ENCODE measurements at regions not wholly inside any gene's neighbourhood (a gene's known extent, or its start where the extent isn't known, plus 50 kb on each side); places are given as distances from the start of the nearest gene placed in this dataset.
A peak's percentile ranks its signal among the peaks of the same experiment; 100 is the strongest.

- peak overlapping the region; percentile 96; the same call in 1 of the 2 replicates for H3K4me2 ChIP-seq (ENCODE audit: low read depth, low read length)
- H3K4me3 ChIP-seq (ENCODE audit: low read length) = no peak overlapping the region
- H2AFZ ChIP-seq (ENCODE audit: low read length) = no peak overlapping the region
- H3K79me2 ChIP-seq (ENCODE audit: low read length) = no peaks in the 10 kb centered on the region
- peak overlapping the region; percentile 37; the same call in 1 of the 2 replicates for H3K9ac ChIP-seq (ENCODE audit: low read length)
- no peaks in the 10 kb centered on the region for H3K9me2 ChIP-seq (replicated peaks; ENCODE audit: insufficient read depth, low read length)
- peaks cover 69% of the 10 kb centered on the region for H3K4me1 ChIP-seq (ENCODE audit: low read length)
- TF ChIP-seq EZH2 (optimal IDR thresholded peaks at IDR 0.05; ENCODE audit: low read depth, low read length) (no peak), EZH2phosphoT487 (IDR thresholded peaks at IDR 0.05; ENCODE audit: low read length) (no peak), CTCF (IDR thresholded peaks at IDR 0.05; ENCODE audit: low read length) (no peak)
- H3K9me3 ChIP-seq (replicated peaks; ENCODE audit: insufficient read depth, low read length) = no peaks in the 10 kb centered on the region
- H3K27ac ChIP-seq (ENCODE audit: low read length) = peak overlapping the region; percentile 94
- H4K20me1 ChIP-seq (ENCODE audit: insufficient read depth, low read length) = no peaks in the 10 kb centered on the region
- H3K36me3 ChIP-seq (replicated peaks; ENCODE audit: insufficient read depth, low read length) = no peaks in the 10 kb centered on the region
- peaks cover 43% of the 10 kb centered on the region for H3F3A ChIP-seq (ENCODE audit: insufficient read depth, low read length)
- DNase-seq = peak; percentile 40
- no peaks in the 10 kb centered on the region for H3K27me3 ChIP-seq (replicated peaks; ENCODE audit: insufficient read depth, low read length)
Observed at GRCh38 chr1:23614032-23614660, 54.8 kb upstream of the ID3 start.

GRCh38 chr1:23613191-23614031, 54.1 kb upstream of the ID3 start:
- peak; percentile 75 for DNase-seq
- no peaks in the 10 kb centered on the region for H3K36me3 ChIP-seq (replicated peaks; ENCODE audit: insufficient read depth, low read length)
- no peaks in the 10 kb centered on the region for H4K20me1 ChIP-seq (ENCODE audit: insufficient read depth, low read length)
- peak overlapping the region; percentile 96 for H3K4me2 ChIP-seq (ENCODE audit: low read depth, low read length)
- H3K4me3 ChIP-seq (ENCODE audit: low read length) = peak overlapping the region; percentile 42; the same call in 1 of the 2 replicates
- peaks cover 62% of the 10 kb centered on the region for H3K4me1 ChIP-seq (ENCODE audit: low read length)
- TF ChIP-seq CTCF (IDR thresholded peaks at IDR 0.05; ENCODE audit: low read length) (peak; percentile 13; the same call in 1 of the 2 replicates), EZH2 (optimal IDR thresholded peaks at IDR 0.05; ENCODE audit: low read depth, low read length) (no peak), EZH2phosphoT487 (IDR thresholded peaks at IDR 0.05; ENCODE audit: low read length) (no peak)
- H3K9ac ChIP-seq (ENCODE audit: low read length) = peak overlapping the region; percentile 37
- peak overlapping the region; percentile 94 for H3K27ac ChIP-seq (ENCODE audit: low read length)
- H3F3A ChIP-seq (ENCODE audit: insufficient read depth, low read length) = peaks cover 38% of the 10 kb centered on the region
- H3K9me3 ChIP-seq (replicated peaks; ENCODE audit: insufficient read depth, low read length) = no peaks in the 10 kb centered on the region
- H3K27me3 ChIP-seq (replicated peaks; ENCODE audit: insufficient read depth, low read length) = no peaks in the 10 kb centered on the region
- peak overlapping the region; percentile 34 for H2AFZ ChIP-seq (ENCODE audit: low read length)
- H3K9me2 ChIP-seq (replicated peaks; ENCODE audit: insufficient read depth, low read length) = no peaks in the 10 kb centered on the region
- no peaks in the 10 kb centered on the region for H3K79me2 ChIP-seq (ENCODE audit: low read length)

GRCh38 chr1:23611601-23612327, 52.5 kb upstream of the ID3 start:
- Histone ChIP-seq H3K9me3 (replicated peaks; ENCODE audit: insufficient read depth, low read length) (no peaks in the 10 kb centered on the region), H3K4me1 (ENCODE audit: low read length) (peaks cover 62% of the 10 kb centered on the region), H3K27ac (ENCODE audit: low read length) (peak overlapping the region; percentile 94), H3K4me2 (ENCODE audit: low read depth, low read length) (peak overlapping the region; percentile 96), H3K9ac (ENCODE audit: low read length) (peak overlapping the region; percentile 37; the same call in 1 of the 2 replicates), H2AFZ (ENCODE audit: low read length) (peak overlapping the region; percentile 50; the same call in 1 of the 2 replicates), H3K79me2 (ENCODE audit: low read length) (no peaks in the 10 kb centered on the region), H3K36me3 (replicated peaks; ENCODE audit: insufficient read depth, low read length) (no peaks in the 10 kb centered on the region), H3F3A (ENCODE audit: insufficient read depth, low read length) (peaks cover 38% of the 10 kb centered on the region), H3K4me3 (ENCODE audit: low read length) (peak overlapping the region; percentile 42), H3K9me2 (replicated peaks; ENCODE audit: insufficient read depth, low read length) (no peaks in the 10 kb centered on the region), H3K27me3 (replicated peaks; ENCODE audit: insufficient read depth, low read length) (no peaks in the 10 kb centered on the region), H4K20me1 (ENCODE audit: insufficient read depth, low read length) (no peaks in the 10 kb centered on the region)
- 0 out of 2 replicates have a peak, but pooled peaks have one; percentile 7 for TF ChIP-seq CTCF (IDR thresholded peaks at IDR 0.05; ENCODE audit: low read length)
- TF ChIP-seq EZH2phosphoT487 (IDR thresholded peaks at IDR 0.05; ENCODE audit: low read length) = no peak
- peak; percentile 95 for DNase-seq

Data from MM.1S (cell line).